ENCODE measurements at regions not wholly inside any gene's neighbourhood (a gene's known extent, or its start where the extent isn't known, plus 50 kb on each side); places are given as distances from the start of the nearest gene placed in this dataset.

DNA sequence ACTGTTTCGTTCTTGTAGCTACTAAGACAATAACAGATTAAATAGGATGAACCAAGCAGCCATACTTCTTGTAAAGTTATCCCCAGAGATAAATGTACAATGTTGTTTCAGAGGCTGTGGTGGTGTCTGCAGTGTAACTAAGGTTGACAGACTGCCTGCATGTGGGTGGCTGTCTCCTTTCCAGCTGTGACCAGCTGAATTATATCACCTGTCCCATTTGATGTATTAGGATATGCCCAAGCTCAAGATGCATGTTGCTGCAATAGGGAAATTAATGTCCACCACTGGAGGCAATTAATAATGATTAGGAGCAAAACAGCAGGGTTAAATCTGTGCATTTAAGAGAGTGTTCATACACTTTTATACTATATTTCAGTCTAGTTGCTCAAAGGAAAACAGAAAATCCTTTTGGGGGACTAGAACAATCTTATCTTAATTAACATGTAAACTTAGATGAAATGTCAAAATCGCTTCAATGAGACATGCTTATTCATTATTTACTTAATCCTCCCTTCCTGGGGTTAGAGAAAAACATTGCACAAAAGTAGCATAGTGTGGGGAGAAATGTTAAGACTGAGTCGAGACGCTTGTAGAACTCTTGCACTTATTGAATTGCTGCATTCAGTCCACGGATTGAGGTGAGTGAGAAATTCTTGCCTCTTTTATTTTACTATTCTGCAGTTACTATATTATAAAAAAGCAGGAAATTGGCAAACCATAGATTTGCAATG is 269.0 kb downstream of the SNX10 start:
- DNase-seq: no peak

DNA sequence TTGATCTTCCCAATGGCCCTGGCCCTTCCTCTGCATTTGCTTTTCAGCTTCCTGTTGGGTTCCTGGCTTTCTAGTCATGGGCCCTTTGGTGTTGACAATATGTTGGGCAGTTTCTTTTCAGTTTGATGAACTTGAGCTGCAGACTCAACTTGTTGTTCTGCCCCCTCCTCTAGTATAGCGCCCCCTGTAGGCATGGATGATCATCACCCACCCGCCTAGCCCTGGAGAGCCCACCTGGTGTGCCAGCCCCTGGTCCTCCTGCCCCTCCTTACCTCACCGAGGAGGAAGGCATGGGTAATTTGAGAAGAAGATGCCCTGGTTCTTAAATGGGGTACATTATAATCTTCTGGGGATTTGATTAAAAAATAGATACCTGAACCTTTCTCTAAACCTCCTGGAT is 271.2 kb downstream of the SNX10 start:
- DNase-seq: no peak

DNA sequence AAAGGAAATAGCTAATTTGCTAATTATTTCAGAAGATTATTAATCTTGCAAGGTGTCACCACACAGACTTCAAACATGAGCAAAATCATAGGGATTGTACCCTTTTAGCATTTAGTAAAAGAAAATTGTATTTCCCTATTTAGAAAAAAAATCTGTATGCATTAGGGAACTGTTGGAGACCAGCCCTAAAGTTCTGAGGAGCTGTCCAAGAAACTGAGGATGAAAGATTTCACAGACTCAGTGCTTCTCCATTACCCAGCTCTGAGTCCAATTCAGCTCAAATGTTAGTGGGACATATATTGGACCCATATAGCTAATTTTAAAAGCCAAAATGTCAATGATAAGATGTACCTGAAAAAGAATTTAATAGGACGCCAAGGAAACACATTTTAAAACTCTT is 271.7 kb downstream of the SNX10 start:
- no peak for DNase-seq

DNA sequence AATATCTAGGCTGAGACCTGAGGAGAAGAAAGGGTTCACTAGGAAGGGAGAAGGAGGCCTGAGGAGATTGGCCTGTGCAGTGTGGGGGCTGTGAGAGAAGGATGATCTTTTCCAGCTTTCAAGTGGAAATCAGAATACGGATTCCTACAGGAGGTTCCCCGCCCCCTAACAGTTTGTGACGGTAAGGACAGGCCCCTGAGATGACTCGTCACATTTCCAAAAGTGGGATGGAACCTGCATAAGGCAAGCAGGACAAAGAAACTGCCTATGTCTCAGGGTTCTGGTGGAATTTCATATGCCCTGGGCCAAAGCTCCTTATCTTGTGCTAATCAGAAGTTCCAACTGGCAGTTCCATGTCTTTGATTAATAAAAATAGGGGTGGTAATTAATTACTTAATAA is 275.6 kb downstream of the SNX10 start:
- DNase-seq: no peak

DNA sequence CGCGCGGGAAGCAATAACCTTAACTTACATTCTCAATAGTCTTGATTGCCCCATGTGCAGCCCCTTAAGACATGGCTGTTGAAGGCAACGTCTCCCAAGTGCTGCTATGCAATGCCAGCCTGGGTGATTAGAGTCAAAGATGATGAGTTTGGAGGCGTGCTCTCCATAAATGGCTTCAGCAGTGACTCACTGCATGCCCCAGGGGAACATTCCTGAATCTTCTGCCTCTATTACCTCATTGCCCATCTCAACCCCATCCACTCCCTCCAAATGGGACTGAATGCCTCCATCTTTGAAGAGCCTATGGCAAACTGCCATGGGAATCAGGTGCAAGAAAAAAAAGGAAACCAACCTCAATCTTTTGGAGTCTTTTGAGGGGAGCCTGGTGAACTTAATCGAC is 282.8 kb downstream of the SNX10 start:
- DNase-seq: no peak

DNA sequence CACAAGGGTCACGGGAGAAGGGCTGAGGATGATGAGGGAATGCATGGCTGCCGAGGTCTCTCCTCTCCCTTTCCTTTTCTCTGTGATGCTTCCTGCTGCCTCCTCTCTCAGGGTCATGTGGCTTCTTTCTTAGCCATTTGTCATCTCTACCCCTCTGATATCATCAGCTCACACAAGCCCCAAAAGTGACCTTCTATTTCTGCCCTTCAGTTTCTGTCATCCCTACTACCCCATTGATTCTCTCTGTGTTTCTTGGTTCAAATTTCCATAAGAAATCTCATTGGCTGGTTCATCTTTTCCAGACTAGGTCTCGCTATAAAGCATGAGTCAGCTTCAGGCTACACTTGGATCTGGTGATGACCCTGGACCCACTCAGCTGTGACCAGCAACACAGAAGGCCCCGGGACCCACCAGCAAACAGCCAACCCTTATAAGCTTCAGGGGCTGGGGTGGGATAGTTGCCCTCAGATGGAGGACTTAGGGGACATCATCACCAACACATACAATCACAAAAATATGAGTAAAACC is 284.3 kb downstream of the SKAP2 start:
- DNase-seq: no peak

DNA sequence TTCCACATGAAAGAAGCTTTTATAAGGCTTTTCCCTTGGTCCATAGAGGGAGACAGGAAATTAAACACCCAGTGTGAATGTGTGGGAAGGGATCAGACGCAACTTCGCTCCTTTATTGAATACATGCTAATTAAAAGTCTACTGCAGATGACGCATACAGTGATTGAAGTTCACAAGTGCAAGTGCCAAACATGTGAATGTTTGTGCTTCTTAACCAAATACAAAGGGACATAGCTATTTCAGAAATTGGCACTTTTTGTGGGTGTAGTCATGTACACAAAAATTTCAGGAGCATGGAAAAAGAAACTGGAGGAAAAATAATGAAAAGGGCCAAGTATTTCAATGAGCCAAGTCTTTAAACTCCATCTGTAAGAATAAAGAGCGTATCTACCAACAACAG is 283.7 kb downstream of the SKAP2 start:
- DNase-seq: no peak

DNA sequence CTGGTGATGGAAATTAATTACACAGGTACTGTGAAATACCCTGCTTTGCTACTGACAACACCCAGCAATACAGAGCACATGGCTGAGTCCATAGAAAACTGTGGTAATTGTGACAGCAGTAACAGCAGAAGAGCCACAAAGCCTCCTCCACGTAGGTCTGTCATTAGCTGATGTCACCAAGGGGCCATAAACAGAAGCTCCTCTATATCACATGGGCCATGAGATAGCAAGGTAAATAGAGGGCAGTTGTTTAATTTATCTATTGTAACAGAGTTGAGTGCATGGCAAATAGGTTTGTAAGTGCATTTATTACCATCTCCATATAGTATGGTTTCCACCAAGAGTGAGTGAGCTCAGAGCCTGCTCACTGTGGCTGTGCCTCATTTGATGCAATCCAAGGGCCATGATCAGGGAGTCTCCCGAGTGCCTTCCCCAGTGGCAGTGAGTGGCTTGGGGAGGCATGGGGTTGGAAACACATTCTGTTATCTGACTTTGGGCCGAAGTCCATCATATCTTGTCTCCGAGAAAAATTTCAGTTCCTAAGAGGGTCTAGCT is 281.2 kb downstream of the SKAP2 start:
- no peak for DNase-seq

DNA sequence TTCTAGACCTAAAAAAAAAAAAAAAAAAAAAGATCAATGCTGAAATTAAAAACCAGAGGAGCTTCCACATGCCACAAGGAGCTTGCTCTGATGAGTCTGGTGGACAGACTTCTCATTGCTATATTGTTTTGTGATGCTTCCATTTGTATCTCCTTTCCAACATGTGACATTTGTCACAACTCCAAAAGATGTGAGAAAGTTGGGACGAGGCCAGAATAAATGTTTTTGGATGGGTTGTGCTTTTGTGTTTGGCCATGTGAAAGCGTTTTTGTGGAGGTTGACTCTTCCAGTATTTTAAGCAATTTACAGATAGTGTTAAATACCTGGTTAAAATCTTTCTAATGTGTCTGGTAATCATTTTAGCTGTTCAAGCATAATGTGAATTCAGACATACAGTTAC is 280.1 kb downstream of the SKAP2 start:
- no peak for DNase-seq

GRCh38 chr7:26584987-26585665 is 279.3 kb downstream of the SKAP2 start:
- no peak for DNase-seq

- DNase-seq: no peak
Observed at GRCh38 chr7:26587536-26587935, 276.9 kb downstream of the SKAP2 start.

GRCh38 chr7:26588511-26588910 is 275.9 kb downstream of the SKAP2 start:
- no peak for DNase-seq

GRCh38 chr7:26590709-26591108 is 273.7 kb downstream of the SKAP2 start:
- no peak for DNase-seq

DNA sequence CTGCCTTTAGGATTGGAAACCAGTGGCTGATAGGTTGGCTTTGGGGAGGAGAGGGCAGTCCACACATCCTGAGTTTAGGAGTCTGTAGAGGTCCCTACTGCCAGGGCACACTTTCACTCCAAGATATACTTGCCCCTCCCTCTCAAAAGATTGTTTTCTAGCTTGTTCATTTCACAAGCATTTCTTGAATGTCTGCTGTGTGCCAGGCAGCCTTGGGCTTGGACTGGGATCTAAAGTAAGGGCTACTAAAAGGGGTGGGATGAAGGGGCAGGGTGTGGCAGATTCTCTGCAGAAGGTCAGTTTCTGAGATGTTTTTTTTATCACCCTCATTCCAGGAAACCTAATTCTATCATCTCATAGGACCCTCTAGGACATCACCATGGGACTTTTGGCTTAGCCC is 272.4 kb downstream of the SKAP2 start:
- DNase-seq: no peak

DNA sequence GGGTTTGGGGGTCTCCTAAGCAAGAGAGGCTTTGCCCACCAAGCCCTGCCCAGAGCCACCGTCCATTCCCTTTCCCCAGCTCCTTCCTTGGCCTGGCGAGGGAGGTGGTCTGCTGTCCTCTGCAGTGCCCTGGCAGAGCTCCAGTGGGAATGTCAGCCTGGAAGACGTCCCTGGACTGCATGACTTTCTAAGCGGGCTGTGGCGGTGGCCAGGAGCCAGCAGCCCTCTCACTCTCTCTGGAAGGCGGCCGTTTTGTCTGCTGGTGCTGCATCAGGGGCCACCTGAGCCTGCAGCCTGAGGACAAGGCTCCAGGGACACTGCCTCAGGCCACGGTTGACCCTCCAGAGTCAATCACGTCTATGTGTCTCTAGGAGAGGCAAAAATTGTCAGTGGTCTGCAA is 271.0 kb downstream of the SKAP2 start:
- DNase-seq: no peak

- no peak for DNase-seq
Observed at GRCh38 chr7:26593896-26594295, 270.5 kb downstream of the SKAP2 start.

DNA sequence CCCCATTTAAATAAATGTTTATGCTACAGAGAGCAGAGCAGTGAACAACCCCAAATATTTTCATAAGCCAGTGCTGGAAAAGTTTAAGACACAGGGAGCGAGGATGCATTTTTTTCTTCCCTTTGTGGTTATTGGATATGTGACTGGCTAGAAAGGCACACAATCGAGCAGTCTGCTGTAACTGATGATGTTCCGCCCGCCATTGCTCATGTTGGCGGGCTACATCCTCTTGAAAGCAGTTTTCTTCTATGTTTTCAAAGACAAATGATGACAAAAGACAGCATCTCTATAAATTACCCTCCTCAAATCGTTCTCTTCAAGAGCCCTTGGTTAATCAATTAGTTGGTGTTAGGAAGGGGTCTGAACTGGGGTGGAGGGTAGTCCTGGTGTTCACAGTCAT is 269.8 kb downstream of the SKAP2 start:
- no peak for DNase-seq

- DNase-seq: no peak
Observed at GRCh38 chr7:26598867-26599266, 265.5 kb downstream of the SKAP2 start.

DNA sequence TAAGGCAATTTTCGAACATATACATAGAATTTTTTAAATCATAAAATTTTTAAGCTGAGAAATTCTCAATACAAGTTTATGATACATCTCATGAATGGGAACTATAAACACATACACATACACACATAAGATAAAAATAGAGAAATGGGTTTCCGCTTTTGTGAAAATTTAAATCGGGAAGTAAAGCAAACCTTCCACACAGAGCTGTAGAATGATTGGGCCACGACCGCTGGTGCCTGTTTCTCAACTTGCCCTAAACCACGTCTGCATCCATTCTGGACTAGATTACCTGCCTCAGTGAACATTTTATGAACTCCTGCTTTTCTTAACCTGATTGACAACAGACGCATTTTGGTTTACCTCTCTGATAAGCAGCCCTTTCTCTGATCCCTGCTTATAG is 264.4 kb downstream of the SKAP2 start:
- no peak for DNase-seq

- no peak for DNase-seq
Observed at GRCh38 chr7:26600411-26600810, 264.0 kb downstream of the SKAP2 start.

DNA sequence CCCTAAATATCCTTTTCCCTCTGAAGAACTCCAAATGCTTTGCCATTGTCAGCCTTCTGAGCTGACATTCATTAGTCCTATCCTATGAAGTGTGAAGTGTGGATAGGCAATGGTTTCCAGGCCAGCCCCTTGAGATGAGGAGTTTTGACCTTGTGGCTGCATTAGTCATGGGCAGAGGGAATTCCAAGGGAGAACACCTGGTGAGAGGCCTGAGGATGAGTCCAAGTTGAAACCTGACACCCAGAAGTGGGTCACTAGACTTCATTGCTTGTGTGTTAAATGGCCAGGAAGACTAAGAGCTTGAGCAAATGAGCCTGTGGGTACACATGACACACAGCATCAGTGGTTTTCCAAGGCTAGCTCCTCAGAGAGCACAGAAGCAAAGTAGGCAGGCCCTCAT is 260.8 kb downstream of the SKAP2 start:
- no peak for DNase-seq

- DNase-seq: no peak
Observed at GRCh38 chr7:26608402-26608801, 256.0 kb downstream of the SKAP2 start.

DNA sequence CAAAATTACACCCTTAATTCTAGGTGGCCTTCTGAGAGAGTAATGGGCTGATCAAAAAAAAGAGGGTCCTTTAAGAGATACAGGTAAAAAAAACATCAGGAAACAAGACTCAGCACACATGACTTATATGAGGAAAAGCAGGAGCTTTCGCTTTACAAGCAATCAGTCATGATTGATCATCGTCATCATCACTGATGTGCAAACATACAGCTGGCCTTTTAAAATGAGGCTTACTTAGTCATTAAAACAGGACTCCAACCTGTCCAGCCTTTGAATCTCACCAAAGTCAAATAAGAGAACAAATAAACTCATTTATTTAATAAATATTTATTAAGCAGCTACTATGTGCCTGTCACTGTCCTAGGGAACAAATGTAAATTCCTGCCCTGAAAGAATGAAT is 255.3 kb downstream of the SKAP2 start:
- DNase-seq: no peak

GRCh38 chr7:26609532-26609931 is 254.9 kb downstream of the SKAP2 start:
- DNase-seq: no peak
